ENCODE measurements at regions not wholly inside any gene's neighbourhood (a gene's known extent, or its start where the extent isn't known, plus 50 kb on each side); places are given as distances from the start of the nearest gene placed in this dataset.

- TF ChIP-seq ZNF512 (CRISPR knock-in tag; IDR thresholded peaks at IDR 0.05; ENCODE audit: borderline replicate concordance) (no peak), CTCF (IDR thresholded peaks at IDR 0.05) (no peak), MAX (CRISPR knock-in tag; IDR thresholded peaks at IDR 0.05) (no peak), RORB (CRISPR knock-in tag; IDR thresholded peaks at IDR 0.05) (no peak), E2F1 (CRISPR knock-in tag; IDR thresholded peaks at IDR 0.05) (no peak), GABPB1 (CRISPR knock-in tag; IDR thresholded peaks at IDR 0.05) (no peak), FOXJ3 (CRISPR knock-in tag; IDR thresholded peaks at IDR 0.05; ENCODE audit: borderline replicate concordance) (no peak), GTF2I (CRISPR knock-in tag; conservative IDR thresholded peaks at IDR 0.05) (no peak), ZBTB43 (CRISPR knock-in tag; IDR thresholded peaks at IDR 0.05) (no peak), E2F5 (CRISPR knock-in tag; IDR thresholded peaks at IDR 0.05) (no peak), ATF3 (CRISPR knock-in tag; conservative IDR thresholded peaks at IDR 0.05) (no peak)
These were observed 76.8 kb downstream of the POU3F3 start for GRCh38 chr2:104930732-104931131.

Measured in WTC11 (cell line).